Fibroblast of the aortic adventitia (primary cell): ENCODE measurements at regions not wholly inside any gene's neighbourhood (a gene's known extent, or its start where the extent isn't known, plus 50 kb on each side); places are given as distances from the start of the nearest gene placed in this dataset.

Experiments used
- DNase-seq: peaks from one replicate; pipeline ENCODE4 v3.0.0-alpha.2; 2010; ENCODE audit warnings: low read depth
- H3K4me3 ChIP-seq: 2 replicates; pipeline ENCODE4 v1.5.1; 2011; ENCODE audit warnings: low read depth, mild to moderate bottlenecking, control low read depth, low read length, moderate library complexity
- CTCF ChIP-seq: IDR thresholded peaks from 2 replicates; pipeline ENCODE4 v1.5.1; 2011; ENCODE audit warnings: mild to moderate bottlenecking, low read length, control low read depth, inconsistent platforms; ENCODE audit not compliant: insufficient read depth

DNA sequence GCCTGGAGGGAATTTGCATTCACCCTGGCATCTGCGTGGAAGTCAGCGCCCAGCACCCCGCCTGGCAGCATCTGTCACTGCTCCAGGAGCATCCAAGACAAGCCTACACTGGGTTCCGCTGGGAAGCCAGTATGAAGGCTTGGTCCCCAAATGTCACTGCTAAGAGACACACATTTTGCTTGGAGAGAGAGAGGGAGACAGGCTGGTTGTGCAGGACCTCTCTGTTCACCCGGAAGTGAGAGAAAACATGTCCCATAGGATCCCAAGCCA, 119.5 kb downstream of the SEC23IP start:
- DNase-seq, result no peak
- H3K4me3 ChIP-seq, result no peak overlapping the region
- no peak for TF ChIP-seq CTCF

- no peak for TF ChIP-seq CTCF
- no peak overlapping the region for H3K4me3 ChIP-seq
- DNase-seq, result no peak
Measured at GRCh38 chr10:120012566-120012965, 120.0 kb downstream of the SEC23IP start.

DNA sequence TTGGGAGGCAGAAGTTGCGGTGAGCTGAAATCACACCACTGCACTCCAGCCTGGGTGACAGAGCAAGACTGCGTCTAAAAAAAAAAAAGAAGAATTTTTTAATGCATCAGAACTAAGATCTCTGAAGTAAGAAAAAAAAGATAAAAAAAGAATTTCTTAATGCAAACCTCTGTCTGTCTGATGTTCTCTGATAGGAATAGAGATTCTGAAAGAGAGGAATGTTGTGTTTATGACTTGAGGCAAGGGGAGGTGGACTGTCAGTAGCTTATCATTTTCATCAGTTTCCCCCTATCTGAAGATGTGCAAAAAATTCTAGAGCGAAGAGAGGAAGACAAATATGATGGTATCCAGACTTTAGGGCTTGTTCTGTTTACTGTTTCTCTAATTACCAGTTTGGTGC, 121.5 kb downstream of the SEC23IP start:
- H3K4me3 ChIP-seq, result no peak overlapping the region

GRCh38 chr10:120015064-120015463, 122.5 kb downstream of the SEC23IP start:
- DNase-seq, result no peak
- H3K4me3 ChIP-seq, result no peak overlapping the region
- no peak for TF ChIP-seq CTCF

More for the DNA sequence above, 121.5 kb downstream of the SEC23IP start:
- DNase-seq, result no peak
- no peak for TF ChIP-seq CTCF

GRCh38 chr10:120016906-120017305, 124.4 kb downstream of the SEC23IP start:
- TF ChIP-seq CTCF, result no peak
- DNase-seq, result no peak
- no peak overlapping the region for H3K4me3 ChIP-seq

DNA sequence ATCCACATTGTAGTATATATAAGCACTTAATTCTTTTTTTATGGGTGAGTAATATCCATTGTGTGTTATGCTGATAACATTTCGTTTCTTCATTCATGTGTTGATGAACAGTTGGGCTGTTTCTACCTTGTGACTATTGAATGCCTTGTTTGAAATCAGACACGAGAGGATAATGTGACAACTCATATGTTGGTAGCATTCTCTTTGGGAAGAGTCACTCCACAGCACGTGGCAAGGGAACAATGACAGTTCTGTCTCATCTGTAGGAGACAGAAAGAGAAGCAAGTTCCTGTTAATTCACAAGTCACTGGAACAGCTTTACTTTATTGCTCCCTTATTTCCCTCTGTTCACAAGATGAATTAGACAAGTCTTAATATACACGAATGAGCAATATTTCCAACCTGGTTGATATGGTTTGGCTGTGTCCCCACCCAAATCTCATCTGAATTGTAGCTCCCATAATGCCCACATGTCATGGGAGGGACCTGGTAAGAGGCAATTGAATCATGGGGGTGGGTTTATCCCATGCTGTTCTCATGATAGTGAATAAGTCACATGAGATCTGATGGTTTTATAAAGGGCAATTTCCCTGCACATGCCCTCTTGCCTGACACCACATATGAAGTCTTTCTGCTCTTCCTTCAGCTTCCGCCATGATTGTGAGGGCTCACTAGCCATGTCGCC, 125.3 kb downstream of the SEC23IP start:
- no peak for DNase-seq
- no peak for TF ChIP-seq CTCF
- no peak overlapping the region for H3K4me3 ChIP-seq

DNA sequence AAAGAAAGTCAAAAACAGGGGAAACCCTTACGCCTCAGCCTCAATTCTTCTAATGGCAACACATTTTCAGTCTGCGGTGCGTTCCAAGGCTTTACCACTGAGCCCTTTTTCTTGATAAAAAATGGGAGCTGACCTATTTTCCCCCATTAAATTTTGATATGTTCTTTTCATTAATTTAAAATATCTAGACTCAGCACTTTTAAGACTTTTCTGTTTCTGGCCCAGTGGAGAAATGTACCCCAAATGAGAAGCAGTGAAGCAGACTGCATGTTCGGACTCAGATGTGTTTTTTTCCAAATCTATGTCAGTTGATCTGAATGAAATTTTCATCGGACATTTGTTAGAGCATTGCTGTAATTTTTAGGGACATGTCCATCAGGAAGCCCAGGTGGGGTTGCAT, 126.2 kb downstream of the SEC23IP start:
- TF ChIP-seq CTCF, result no peak
- no peak for DNase-seq
- no peak overlapping the region for H3K4me3 ChIP-seq
